H1 (cell line): ENCODE measurements at regions not wholly inside any gene's neighbourhood (a gene's known extent, or its start where the extent isn't known, plus 50 kb on each side); places are given as distances from the start of the nearest gene placed in this dataset.

Source experiments
- CTCF ChIA-PET: fragments of 300-600 bp; sonication (Branson Sonifier 250); formaldehyde crosslinking; loops from one replicate; lab custom pipeline; 2021; ENCODE audit not compliant: partially characterized antibody; lab: Charles Lee
- POLR2A ChIA-PET: fragments of 300-600 bp; sonication (Branson Sonifier 250); formaldehyde crosslinking; loops from one replicate; lab custom pipeline; 2021; ENCODE audit warnings: inconsistent platforms; ENCODE audit not compliant: partially characterized antibody; lab: Charles Lee
- DNase-seq, 2 experiments: peaks; one replicate each; pipeline versions ENCODE4 v3.0.0 to v3.0.0-alpha.2; 2010 to 2022; ENCODE audit warnings: low spot score in 2 of 2, low read depth in 1 of 2, mixed read lengths in 1 of 2
- FAIRE-seq: peaks from 2 replicates; lab custom pipeline; 2011; peaks lifted over from hg19 to GRCh38; lab: Jason Lieb, UNC
- H2AFZ ChIP-seq: 2 replicates; pipeline ENCODE4 v1.8.1; 2012; ENCODE audit warnings: low read length, inconsistent platforms
- H2AK5ac ChIP-seq: 2 replicates; pipeline ENCODE4 v1.6.1; 2013; ENCODE audit warnings: low read depth, low read length
- H2BK120ac ChIP-seq: replicated peaks from 2 replicates; pipeline ENCODE3; 2013; ENCODE audit warnings: low read depth, low read length, inconsistent platforms
- H2BK12ac ChIP-seq: 2 replicates; pipeline ENCODE4 v1.6.1; 2013; ENCODE audit warnings: low read depth, low read length
- H2BK15ac ChIP-seq: 2 replicates; pipeline ENCODE4 v1.6.1; 2013; ENCODE audit warnings: low read length
- H2BK20ac ChIP-seq: 2 replicates; pipeline ENCODE4 v1.6.1; 2013; ENCODE audit warnings: low read length
- H2BK5ac ChIP-seq: 2 replicates; pipeline ENCODE4 v1.6.1; 2013; ENCODE audit warnings: low read depth, low read length
- H3K14ac ChIP-seq: 2 replicates; pipeline ENCODE4 v1.6.1; 2013; ENCODE audit warnings: inconsistent platforms; ENCODE audit not compliant: insufficient read length
- H3K18ac ChIP-seq: 2 replicates; pipeline ENCODE4 v1.6.1; 2013; ENCODE audit warnings: low read length; ENCODE audit errors: extremely low read depth
- H3K23ac ChIP-seq: 2 replicates; pipeline ENCODE4 v1.6.1; 2013; ENCODE audit warnings: inconsistent platforms; ENCODE audit not compliant: insufficient read length
- H3K23me2 ChIP-seq: 2 replicates; pipeline ENCODE4 v1.6.1; 2013; ENCODE audit warnings: low read depth, low read length
- H3K27ac ChIP-seq: 2 replicates; pipeline ENCODE4 v1.6.1; 2011; ENCODE audit warnings: low read depth, low read length, inconsistent platforms
- H3K27me3 ChIP-seq, 4 experiments: replicated peaks in 1 of 4; 1 replicate in 1 of 4; 2 replicates in 3 of 4; pipeline versions ENCODE4 v1.6.1 to v1.8.1; 2011 to 2013; ENCODE audit warnings: low read length in 3 of 4, mild to moderate bottlenecking in 3 of 4, inconsistent platforms in 2 of 4, mixed read lengths in 2 of 4, moderate library complexity in 1 of 4; ENCODE audit not compliant: control insufficient read depth in 3 of 4, insufficient read depth in 3 of 4; ENCODE audit errors: extremely low read depth in 1 of 4
- H3K36me3 ChIP-seq, 4 experiments: 2 replicates each; pipeline versions ENCODE4 v1.6.1 to v1.8.1; 2011 to 2013; ENCODE audit warnings: mild to moderate bottlenecking in 4 of 4, low read length in 3 of 4, moderate library complexity in 2 of 4, control low read depth in 1 of 4, inconsistent platforms in 1 of 4; ENCODE audit not compliant: insufficient read depth in 4 of 4, control insufficient read depth in 2 of 4
- H3K4ac ChIP-seq: replicated peaks from 2 replicates; pipeline ENCODE3; 2013; ENCODE audit warnings: low read length, low read depth, mixed read lengths, inconsistent platforms; ENCODE audit not compliant: insufficient read length
- H3K4me1 ChIP-seq, 4 experiments: replicated peaks in 1 of 4; 1 replicate in 1 of 4; 2 replicates in 3 of 4; pipeline versions ENCODE4 v1.6.1 to v1.8.1; 2011 to 2013; ENCODE audit warnings: low read length in 3 of 4, inconsistent platforms in 2 of 4, mixed read lengths in 1 of 4; ENCODE audit not compliant: insufficient read depth in 4 of 4, control insufficient read depth in 3 of 4
- H3K4me2 ChIP-seq, 2 experiments: 2 replicates each; pipeline versions ENCODE4 v1.6.1 to v1.8.1; 2011 to 2013; ENCODE audit warnings: low read depth in 2 of 2, low read length in 2 of 2, control low read depth in 1 of 2, inconsistent platforms in 1 of 2, mild to moderate bottlenecking in 1 of 2; ENCODE audit not compliant: insufficient read depth in 1 of 2
- H3K4me3 ChIP-seq, 4 experiments: fragments of 200-600, 300-600 bp in 1 of 4; sonication (generic), shearing (Covaris generic), sonication (Bioruptor Twin) in 1 of 4; 2 replicates each; pipeline versions ENCODE4 v1.5.1 to v1.8.1; 2011 to 2016; ENCODE audit warnings: low read length in 4 of 4, low read depth in 3 of 4, control low read depth in 2 of 4, inconsistent platforms in 2 of 4, mild to moderate bottlenecking in 2 of 4, mixed read lengths in 1 of 4, moderate library complexity in 1 of 4; ENCODE audit not compliant: insufficient read depth in 2 of 4; ENCODE audit errors: extremely low read depth in 1 of 4
- H3K56ac ChIP-seq: replicated peaks from 2 replicates; pipeline ENCODE3; 2013; ENCODE audit warnings: low read depth, mild to moderate bottlenecking, mixed read lengths, low read length, inconsistent platforms; ENCODE audit not compliant: insufficient read length
- H3K79me1 ChIP-seq: 2 replicates; pipeline ENCODE4 v1.6.1; 2013; ENCODE audit warnings: low read depth, low read length, control low read depth
- H3K79me2 ChIP-seq, 2 experiments: 2 replicates each; pipeline versions ENCODE4 v1.6.1 to v1.8.1; 2012 to 2013; ENCODE audit warnings: low read length in 2 of 2, mild to moderate bottlenecking in 2 of 2, inconsistent platforms in 1 of 2; ENCODE audit not compliant: insufficient read depth in 2 of 2, control insufficient read depth in 1 of 2
- H3K9ac ChIP-seq, 4 experiments: replicated peaks in 1 of 4; 1 replicate in 1 of 4; 2 replicates in 3 of 4; pipeline versions ENCODE4 v1.6.1 to v1.8.1; 2011 to 2013; ENCODE audit warnings: low read depth in 3 of 4, low read length in 3 of 4, control low read depth in 2 of 4, mild to moderate bottlenecking in 2 of 4, moderate library complexity in 2 of 4, inconsistent platforms in 1 of 4; ENCODE audit errors: extremely low read depth in 1 of 4
- H3K9me3 ChIP-seq, 2 experiments: 2 replicates each; pipeline versions ENCODE4 v1.6.1 to v1.8.1; 2012 to 2013; ENCODE audit warnings: mild to moderate bottlenecking in 2 of 2, moderate library complexity in 2 of 2, control low read depth in 1 of 2, inconsistent platforms in 1 of 2, low read depth in 1 of 2, low read length in 1 of 2, mixed read lengths in 1 of 2; ENCODE audit not compliant: insufficient read depth in 2 of 2
- H4K20me1 ChIP-seq, 2 experiments: replicated peaks in 1 of 2; 2 replicates each; pipeline versions ENCODE3 to v1.8.1; 2011 to 2013; ENCODE audit warnings: inconsistent platforms in 2 of 2, low read length in 2 of 2, mild to moderate bottlenecking in 1 of 2; ENCODE audit not compliant: insufficient read depth in 2 of 2, control insufficient read depth in 1 of 2
- H4K5ac ChIP-seq: 2 replicates; pipeline ENCODE4 v1.6.1; 2013; ENCODE audit warnings: low read length, low read depth, mixed read lengths, inconsistent platforms; ENCODE audit not compliant: insufficient read length
- H4K8ac ChIP-seq: 2 replicates; pipeline ENCODE4 v1.8.0; 2013; ENCODE audit warnings: mild to moderate bottlenecking, moderate library complexity, low read length, inconsistent platforms; ENCODE audit not compliant: insufficient read depth; ENCODE audit errors: extremely low read depth
- H4K91ac ChIP-seq: replicated peaks from 2 replicates; pipeline ENCODE3; 2013; ENCODE audit warnings: low read length, mixed read lengths, inconsistent platforms; ENCODE audit not compliant: insufficient read length
- BACH1 ChIP-seq: IDR thresholded peaks from 2 replicates; pipeline ENCODE4 v1.6.1; 2012; ENCODE audit warnings: low read length, improper control_type of control experiment
- BCL11A ChIP-seq, 2 experiments: IDR thresholded peaks; one replicate each; pipeline ENCODE4 v1.6.1; 2011; ENCODE audit warnings: low read depth in 2 of 2, low read length in 2 of 2, mild to moderate bottlenecking in 2 of 2
- CHD2 ChIP-seq: IDR thresholded peaks from 2 replicates; pipeline ENCODE4 v1.6.1; 2012; ENCODE audit warnings: low read length, improper control_type of control experiment
- EP300 ChIP-seq, 2 experiments: IDR thresholded peaks; 1 replicate in 1 of 2; 2 replicates in 1 of 2; pipeline ENCODE4 v1.6.1; 2011 to 2012; ENCODE audit warnings: low read depth in 2 of 2, low read length in 2 of 2, mild to moderate bottlenecking in 2 of 2, borderline replicate concordance in 1 of 2, inconsistent platforms in 1 of 2, moderate library complexity in 1 of 2
- EZH2 ChIP-seq: fragments of 200-600 bp; sonication (generic); IDR thresholded peaks from 2 replicates; pipeline ENCODE4 v1.7.1; 2012; ENCODE audit warnings: low read depth, mild to moderate bottlenecking, moderate library complexity, low read length, inconsistent platforms; ENCODE audit not compliant: severe bottlenecking
- FOSL1 ChIP-seq: IDR thresholded peaks from 2 replicates; pipeline ENCODE4 v1.6.1; 2011; ENCODE audit warnings: mild to moderate bottlenecking, low read depth, low read length, moderate library complexity; ENCODE audit not compliant: insufficient read depth
- GABPA ChIP-seq: IDR thresholded peaks from 2 replicates; pipeline ENCODE4 v1.6.1; 2011; ENCODE audit warnings: mild to moderate bottlenecking, low read length, moderate library complexity, borderline replicate concordance; ENCODE audit not compliant: insufficient read depth
- POU5F1 ChIP-seq: IDR thresholded peaks from 2 replicates; pipeline ENCODE4 v1.6.1; 2011; ENCODE audit warnings: low read depth, mild to moderate bottlenecking, low read length, moderate library complexity
- RAD21 ChIP-seq, 2 experiments: IDR thresholded peaks in 1 of 2; conservative IDR thresholded peaks in 1 of 2; 2 replicates each; pipeline ENCODE4 v1.6.1; 2011; ENCODE audit warnings: low read depth in 2 of 2, low read length in 2 of 2, improper control_type of control experiment in 1 of 2, inconsistent platforms in 1 of 2, mild to moderate bottlenecking in 1 of 2, moderate library complexity in 1 of 2
- RBBP5 ChIP-seq: IDR thresholded peaks from 2 replicates; pipeline ENCODE4 v1.7.1; 2012; ENCODE audit warnings: low read depth, mild to moderate bottlenecking, inconsistent platforms, low read length, moderate library complexity, borderline replicate concordance
- SAP30 ChIP-seq: fragments of 300-600 bp; sonication (generic); IDR thresholded peaks from 2 replicates; pipeline ENCODE4 v1.7.1; 2012; ENCODE audit warnings: low read length, moderate library complexity, mild to moderate bottlenecking, inconsistent platforms; ENCODE audit not compliant: insufficient read depth, insufficient replicate concordance
- SIX5 ChIP-seq: IDR thresholded peaks from 2 replicates; pipeline ENCODE4 v1.6.1; 2011; ENCODE audit warnings: mild to moderate bottlenecking, low read depth, low read length
- SP2 ChIP-seq: IDR thresholded peaks from 2 replicates; pipeline ENCODE4 v1.6.1; 2012; ENCODE audit warnings: mild to moderate bottlenecking, low read length, inconsistent platforms
- SP4 ChIP-seq: IDR thresholded peaks from 2 replicates; pipeline ENCODE4 v1.6.1; 2012; ENCODE audit warnings: low read length, inconsistent platforms
- TBP ChIP-seq: IDR thresholded peaks from 2 replicates; pipeline ENCODE4 v1.6.1; 2011; ENCODE audit warnings: low read depth, low read length, improper control_type of control experiment
- TEAD4 ChIP-seq: IDR thresholded peaks from 2 replicates; pipeline ENCODE4 v1.6.1; 2012; ENCODE audit warnings: low read depth, low read length, inconsistent platforms, mixed read lengths
- WGBS, 2 experiments: shearing (Covaris generic) in 1 of 2; methylation state at CpG; one replicate each; pipeline versions ENCODE4 v1.1.6 to v1.1.7; 2013 to 2015; ENCODE audit warnings: low lambda C conversion rate in 2 of 2, mixed read lengths in 2 of 2, inconsistent platforms in 1 of 2, low coverage in 1 of 2, missing lambda C conversion rate in 1 of 2; ENCODE audit not compliant: insufficient replicate concordance in 2 of 2, insufficient coverage in 1 of 2, insufficient read length in 1 of 2; ENCODE audit errors: extremely low coverage in 1 of 2, missing lambda C conversion rate in 1 of 2; 5-methylcytosine and 5-hydroxymethylcytosine counted together

GRCh38 chr6:140874066-140874465 lies 1258.7 kb upstream of the GJE1 start:
- 81% methylated on average over 3 of the region's 3 CpGs; no CpG with 5 or more reads in 1 of the 2 experiments for WGBS, 2 experiments
- no peak overlapping the region for H2BK120ac ChIP-seq
- H3K23me2 ChIP-seq, result no peaks in the 10 kb centered on the region
- TF ChIP-seq RBBP5 (no peak), SAP30 (no peak), EP300 (IDR thresholded peaks at IDR 0.05; ENCODE audit: borderline replicate concordance in 1 of 2, low read depth in 2 of 2, low read length in 2 of 2) (no peak), SIX5 (no peak), FOSL1 (no peak), CHD2 (no peak), GABPA (no peak), EZH2 (no peak), SP4 (no peak), SP2 (no peak), BCL11A (IDR thresholded peaks at IDR 0.05; ENCODE audit: low read depth in 2 of 2, low read length in 2 of 2) (no peak), RAD21 (IDR thresholded peaks at IDR 0.05 in 1 of 2, conservative IDR thresholded peaks at IDR 0.05 in 1 of 2; ENCODE audit: low read depth in 2 of 2, low read length in 2 of 2) (no peak), TEAD4 (no peak), TBP (no peak), BACH1 (no peak), POU5F1 (no peak)
- no peaks in the 10 kb centered on the region for H3K4me1 ChIP-seq
- H2AK5ac ChIP-seq, result no peak overlapping the region
- no peak overlapping the region for H4K8ac ChIP-seq
- H3K56ac ChIP-seq, result no peak overlapping the region
- ChIA-PET POLR2A (no interaction called here), CTCF (no interaction called here)
- no peaks in the 10 kb centered on the region for H3K27me3 ChIP-seq
- no peaks in the 10 kb centered on the region for H3K79me2 ChIP-seq
- no peak overlapping the region for H4K5ac ChIP-seq
- H3K27ac ChIP-seq, result no peak overlapping the region
- H2BK12ac ChIP-seq, result no peak overlapping the region
- FAIRE-seq, result no peak
- H4K20me1 ChIP-seq, result no peaks in the 10 kb centered on the region
- H2BK20ac ChIP-seq, result no peak overlapping the region
- no peak overlapping the region for H3K4me3 ChIP-seq
- no peak overlapping the region for H3K4me2 ChIP-seq
- no peak overlapping the region for H3K23ac ChIP-seq
- no peak for DNase-seq
- no peaks in the 10 kb centered on the region for H3K79me1 ChIP-seq
- H3K14ac ChIP-seq, result no peak overlapping the region
- no peak overlapping the region for H3K9ac ChIP-seq
- no peak overlapping the region for H3K18ac ChIP-seq
- H3K4ac ChIP-seq, result no peak overlapping the region
- H2BK15ac ChIP-seq, result no peak overlapping the region
- H3K36me3 ChIP-seq, result no peaks in the 10 kb centered on the region
- no peak overlapping the region for H2BK5ac ChIP-seq
- H4K91ac ChIP-seq, result no peak overlapping the region
- H3K9me3 ChIP-seq, result no peaks in the 10 kb centered on the region; a peak in 1 of 4 replicates
- H2AFZ ChIP-seq, result no peak overlapping the region
